SU-DHL-6 (cell line): ENCODE measurements at regions not wholly inside any gene's neighbourhood (a gene's known extent, or its start where the extent isn't known, plus 50 kb on each side); places are given as distances from the start of the nearest gene placed in this dataset.

Experiments used
- CTCF ChIP-seq: fragments of 200-600 bp; sonication (generic); IDR thresholded peaks from one replicate; pipeline ENCODE4 v1.5.1; 2017; ENCODE audit warnings: antibody characterized with exemption, mild to moderate bottlenecking, low read length, moderate library complexity; ENCODE audit not compliant: insufficient read depth, poor library complexity, severe bottlenecking
- EZH2phosphoT487 ChIP-seq: fragments of 200-600 bp; sonication (generic), shearing (Covaris generic); conservative IDR thresholded peaks from 2 replicates; pipeline ENCODE4 v1.6.1; 2018; ENCODE audit warnings: mild to moderate bottlenecking, antibody characterized with exemption, low read length, moderate library complexity, mixed read lengths

DNA sequence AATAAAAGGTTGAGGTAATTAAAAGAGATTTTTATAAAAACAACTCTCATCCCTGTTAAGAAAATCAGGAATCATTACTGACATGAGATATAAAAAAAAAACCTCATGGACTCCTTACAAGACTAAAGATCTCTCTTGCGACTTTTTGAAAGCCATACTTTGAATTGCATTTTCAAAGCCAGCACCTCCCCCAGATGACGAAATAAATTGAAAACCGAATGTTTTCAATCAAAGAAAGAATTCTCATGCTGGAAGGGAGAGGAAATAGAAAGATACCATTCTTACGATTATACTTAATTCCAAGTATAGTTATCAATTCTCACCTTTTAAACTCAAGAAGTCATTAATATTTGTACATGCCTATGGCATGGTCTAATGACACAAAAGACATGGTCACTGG, 452.3 kb downstream of the GJA1 start:
- TF ChIP-seq CTCF (no peak), EZH2phosphoT487 (no peak)
